IMR-90 (cell line): ENCODE measurements at regions not wholly inside any gene's neighbourhood (a gene's known extent, or its start where the extent isn't known, plus 50 kb on each side); places are given as distances from the start of the nearest gene placed in this dataset.

Experiments used
- BHLHE40 ChIP-seq: fragments of 150-350 bp; IDR thresholded peaks from 2 replicates; pipeline ENCODE4 v1.6.1; 2016; ENCODE audit warnings: mild to moderate bottlenecking, low read depth, low read length
- CEBPB ChIP-seq: IDR thresholded peaks from 2 replicates; pipeline ENCODE4 v1.6.1; 2012; ENCODE audit warnings: low read depth, low read length, improper control_type of control experiment
- CTCF ChIP-seq: conservative IDR thresholded peaks from 2 replicates; pipeline ENCODE4 v1.5.1; 2012; ENCODE audit warnings: mild to moderate bottlenecking, low read depth, low read length, improper control_type of control experiment
- ELK1 ChIP-seq: fragments of 150-350 bp; IDR thresholded peaks from 2 replicates; pipeline ENCODE4 v1.6.1; 2016; ENCODE audit warnings: low read depth, mild to moderate bottlenecking, low read length, moderate library complexity, borderline replicate concordance
- FOS ChIP-seq: fragments of 150-350 bp; IDR thresholded peaks from 2 replicates; pipeline ENCODE4 v1.6.1; 2016; ENCODE audit warnings: low read depth, low read length
- MAFK ChIP-seq: IDR thresholded peaks from 2 replicates; pipeline ENCODE4 v1.6.1; 2012; ENCODE audit warnings: low read depth, low read length, improper control_type of control experiment
- MXI1 ChIP-seq: IDR thresholded peaks from 2 replicates; pipeline ENCODE4 v1.6.1; 2012; ENCODE audit warnings: low read depth, mild to moderate bottlenecking, low read length, moderate library complexity, borderline replicate concordance
- NFE2L2 ChIP-seq: fragments of 150-350 bp; IDR thresholded peaks from 2 replicates; pipeline ENCODE4 v1.6.1; 2016; ENCODE audit warnings: low read depth, mild to moderate bottlenecking, low read length
- POLR2A ChIP-seq: IDR thresholded peaks from 2 replicates; pipeline ENCODE4 v1.6.1; 2012; ENCODE audit warnings: mild to moderate bottlenecking, low read depth, low read length
- RAD21 ChIP-seq: IDR thresholded peaks from 2 replicates; pipeline ENCODE4 v1.6.1; 2012; ENCODE audit warnings: low read length, improper control_type of control experiment
- RCOR1 ChIP-seq: IDR thresholded peaks from 2 replicates; pipeline ENCODE4 v1.6.1; 2012; ENCODE audit warnings: mild to moderate bottlenecking, low read length, improper control_type of control experiment; ENCODE audit not compliant: insufficient replicate concordance
- SMC3 ChIP-seq: fragments of 150-350 bp; IDR thresholded peaks from 2 replicates; pipeline ENCODE4 v1.6.1; 2016; ENCODE audit warnings: low read depth, mild to moderate bottlenecking, antibody characterized with exemption, low read length, moderate library complexity
- USF2 ChIP-seq: fragments of 150-350 bp; IDR thresholded peaks from 2 replicates; pipeline ENCODE4 v1.6.1; 2017; ENCODE audit warnings: mild to moderate bottlenecking, antibody characterized with exemption, low read length, low read depth

DNA sequence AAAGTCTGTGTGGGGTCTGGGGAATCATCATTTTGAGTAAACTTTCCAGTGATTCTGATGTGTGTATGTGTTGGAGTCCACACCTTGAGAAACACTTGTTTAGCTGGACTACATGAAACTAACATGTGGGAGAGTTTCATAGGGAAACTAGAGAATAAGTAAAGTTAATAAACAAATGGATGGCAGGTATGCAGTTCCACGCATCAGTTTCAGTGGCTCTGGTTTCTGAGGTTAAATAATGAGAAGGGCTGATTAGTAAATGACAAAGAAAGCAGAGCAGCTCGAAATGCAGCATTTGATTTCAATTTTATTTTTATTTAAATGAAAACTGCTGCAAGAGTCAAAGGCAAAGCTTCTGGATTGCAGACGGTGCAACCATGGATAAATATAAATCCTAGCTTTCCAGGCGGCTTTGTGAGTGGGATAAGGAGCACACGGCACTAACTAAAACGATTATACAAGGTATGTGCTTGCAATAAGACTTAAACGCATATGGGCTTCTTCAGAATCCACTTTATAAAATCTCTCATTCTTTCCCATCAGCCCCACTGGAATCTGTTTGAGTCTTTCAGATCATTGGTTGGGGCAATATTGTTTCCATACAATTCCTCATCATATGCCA, 310.7 kb downstream of the PLPP3 start:
- no peak for TF ChIP-seq MXI1
- TF ChIP-seq POLR2A, result no peak
- TF ChIP-seq CTCF, result no peak
- no peak for TF ChIP-seq RAD21
- no peak for TF ChIP-seq BHLHE40
- no peak for TF ChIP-seq MAFK
- TF ChIP-seq USF2, result no peak
- no peak for TF ChIP-seq ELK1
- TF ChIP-seq NFE2L2, result no peak
- TF ChIP-seq FOS, result no peak
- TF ChIP-seq RCOR1, result no peak
- TF ChIP-seq SMC3, result no peak
- TF ChIP-seq CEBPB, result no peak
